ENCODE measurements at regions not wholly inside any gene's neighbourhood (a gene's known extent, or its start where the extent isn't known, plus 50 kb on each side); places are given as distances from the start of the nearest gene placed in this dataset.

- no peak for TF ChIP-seq YY1 (IDR thresholded peaks at IDR 0.05; ENCODE audit: low read depth)
- TF ChIP-seq, protein P1, sequence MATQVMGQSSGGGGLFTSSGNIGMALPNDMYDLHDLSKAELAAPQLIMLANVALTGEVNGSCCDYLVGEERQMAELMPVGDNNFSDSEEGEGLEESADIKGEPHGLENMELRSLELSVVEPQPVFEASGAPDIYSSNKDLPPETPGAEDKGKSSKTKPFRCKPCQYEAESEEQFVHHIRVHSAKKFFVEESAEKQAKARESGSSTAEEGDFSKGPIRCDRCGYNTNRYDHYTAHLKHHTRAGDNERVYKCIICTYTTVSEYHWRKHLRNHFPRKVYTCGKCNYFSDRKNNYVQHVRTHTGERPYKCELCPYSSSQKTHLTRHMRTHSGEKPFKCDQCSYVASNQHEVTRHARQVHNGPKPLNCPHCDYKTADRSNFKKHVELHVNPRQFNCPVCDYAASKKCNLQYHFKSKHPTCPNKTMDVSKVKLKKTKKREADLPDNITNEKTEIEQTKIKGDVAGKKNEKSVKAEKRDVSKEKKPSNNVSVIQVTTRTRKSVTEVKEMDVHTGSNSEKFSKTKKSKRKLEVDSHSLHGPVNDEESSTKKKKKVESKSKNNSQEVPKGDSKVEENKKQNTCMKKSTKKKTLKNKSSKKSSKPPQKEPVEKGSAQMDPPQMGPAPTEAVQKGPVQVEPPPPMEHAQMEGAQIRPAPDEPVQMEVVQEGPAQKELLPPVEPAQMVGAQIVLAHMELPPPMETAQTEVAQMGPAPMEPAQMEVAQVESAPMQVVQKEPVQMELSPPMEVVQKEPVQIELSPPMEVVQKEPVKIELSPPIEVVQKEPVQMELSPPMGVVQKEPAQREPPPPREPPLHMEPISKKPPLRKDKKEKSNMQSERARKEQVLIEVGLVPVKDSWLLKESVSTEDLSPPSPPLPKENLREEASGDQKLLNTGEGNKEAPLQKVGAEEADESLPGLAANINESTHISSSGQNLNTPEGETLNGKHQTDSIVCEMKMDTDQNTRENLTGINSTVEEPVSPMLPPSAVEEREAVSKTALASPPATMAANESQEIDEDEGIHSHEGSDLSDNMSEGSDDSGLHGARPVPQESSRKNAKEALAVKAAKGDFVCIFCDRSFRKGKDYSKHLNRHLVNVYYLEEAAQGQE (IDR thresholded peaks at IDR 0.05; ENCODE audit: low read depth): no peak
Observed at GRCh38 chr5:63220244-63220643, 641.6 kb downstream of the LRRC70 start.
